KMS-11 (cell line): ENCODE measurements at regions not wholly inside any gene's neighbourhood (a gene's known extent, or its start where the extent isn't known, plus 50 kb on each side); places are given as distances from the start of the nearest gene placed in this dataset.

ENCODE experiments used
- H2AFZ ChIP-seq: fragments of 200-600 bp; sonication (generic); 2 replicates; pipeline ENCODE4 v1.6.1; 2016; ENCODE audit warnings: antibody characterized with exemption, mixed run types, low read depth
- H3K27ac ChIP-seq: fragments of 200-600 bp; sonication (generic); 2 replicates; pipeline ENCODE4 v1.6.1; 2016; ENCODE audit warnings: mild to moderate bottlenecking, mixed run types
- H3K27me3 ChIP-seq: fragments of 200-600 bp; sonication (generic); 2 replicates; pipeline ENCODE4 v1.6.1; 2017; ENCODE audit warnings: mild to moderate bottlenecking, low read depth, mixed run types, moderate library complexity; ENCODE audit not compliant: insufficient read depth
- H3K36me3 ChIP-seq: fragments of 200-600 bp; sonication (generic); 2 replicates; pipeline ENCODE4 v1.6.1; 2017; ENCODE audit warnings: mild to moderate bottlenecking, mixed run types; ENCODE audit not compliant: insufficient read depth
- H3K4me1 ChIP-seq: fragments of 200-600 bp; sonication (generic); 2 replicates; pipeline ENCODE4 v1.6.1; 2016; ENCODE audit warnings: mild to moderate bottlenecking, low read depth, mixed run types; ENCODE audit not compliant: poor library complexity, severe bottlenecking
- H3K4me2 ChIP-seq: fragments of 200-600 bp; sonication (generic); 2 replicates; pipeline ENCODE4 v1.7.0; 2016; ENCODE audit warnings: mild to moderate bottlenecking, mixed run types
- H3K4me3 ChIP-seq: fragments of 200-600 bp; sonication (generic); IDR thresholded peaks from 2 replicates; pipeline ENCODE4 v1.6.1; 2017; ENCODE audit warnings: low read depth, low read length, mixed read lengths; ENCODE audit not compliant: insufficient read depth
- H3K79me2 ChIP-seq: fragments of 200-600 bp; sonication (generic); 2 replicates; pipeline ENCODE4 v1.6.1; 2016; ENCODE audit warnings: low read depth, mixed run types; ENCODE audit not compliant: insufficient read depth
- H3K9ac ChIP-seq: fragments of 200-600 bp; sonication (generic); 2 replicates; pipeline ENCODE4 v1.6.1; 2016; ENCODE audit warnings: mild to moderate bottlenecking, mixed run types
- H4K20me1 ChIP-seq: fragments of 200-600 bp; sonication (generic); 2 replicates; pipeline ENCODE4 v1.6.1; 2016; ENCODE audit warnings: mild to moderate bottlenecking, mixed run types; ENCODE audit not compliant: insufficient read depth
- CTCF ChIP-seq: fragments of 200-600 bp; sonication (generic); conservative IDR thresholded peaks from 2 replicates; pipeline ENCODE4 v1.6.1; 2017; ENCODE audit warnings: low read depth, mild to moderate bottlenecking, antibody characterized with exemption, low read length, moderate library complexity, mixed read lengths

GRCh38 chr14:51342226-51342625, 102.2 kb downstream of the TMX1 start:
- no peak for TF ChIP-seq CTCF
- Histone ChIP-seq H4K20me1 (no peaks in the 10 kb centered on the region), H3K27me3 (no peaks in the 10 kb centered on the region), H3K4me1 (no peaks in the 10 kb centered on the region), H3K4me3 (no peak overlapping the region), H3K9ac (no peak overlapping the region), H3K27ac (no peak overlapping the region), H3K36me3 (no peaks in the 10 kb centered on the region), H3K79me2 (no peaks in the 10 kb centered on the region), H2AFZ (no peak overlapping the region), H3K4me2 (no peak overlapping the region)

- Histone ChIP-seq H4K20me1 (no peaks in the 10 kb centered on the region), H3K27ac (no peak overlapping the region), H3K79me2 (no peaks in the 10 kb centered on the region), H3K4me1 (no peaks in the 10 kb centered on the region), H3K4me3 (no peak overlapping the region), H3K4me2 (no peak overlapping the region), H3K9ac (no peak overlapping the region), H3K36me3 (no peaks in the 10 kb centered on the region), H2AFZ (no peak overlapping the region), H3K27me3 (no peaks in the 10 kb centered on the region)
- TF ChIP-seq CTCF: no peak
Observed at GRCh38 chr14:51351997-51352396, 112.0 kb downstream of the TMX1 start.

- no peaks in the 10 kb centered on the region for H3K27me3 ChIP-seq
- no peak overlapping the region for H3K9ac ChIP-seq
- no peaks in the 10 kb centered on the region for H3K79me2 ChIP-seq
- no peak overlapping the region for H2AFZ ChIP-seq
- no peak overlapping the region for H3K27ac ChIP-seq
- H3K36me3 ChIP-seq: no peaks in the 10 kb centered on the region
- H3K4me3 ChIP-seq: no peak overlapping the region
- H3K4me2 ChIP-seq: no peak overlapping the region
- H3K4me1 ChIP-seq: no peaks in the 10 kb centered on the region
- no peaks in the 10 kb centered on the region for H4K20me1 ChIP-seq
- no peak for TF ChIP-seq CTCF
Observed at GRCh38 chr14:51353901-51354300, 113.9 kb downstream of the TMX1 start.

- H4K20me1 ChIP-seq: no peaks in the 10 kb centered on the region
- H3K27ac ChIP-seq: no peak overlapping the region
- no peak overlapping the region for H3K9ac ChIP-seq
- no peaks in the 10 kb centered on the region for H3K27me3 ChIP-seq
- H3K79me2 ChIP-seq: no peaks in the 10 kb centered on the region
- H3K4me1 ChIP-seq: no peaks in the 10 kb centered on the region
- no peaks in the 10 kb centered on the region for H3K36me3 ChIP-seq
- H3K4me3 ChIP-seq: no peak overlapping the region
- no peak overlapping the region for H3K4me2 ChIP-seq
- H2AFZ ChIP-seq: no peak overlapping the region
- no peak for TF ChIP-seq CTCF
Observed at GRCh38 chr14:51354846-51355245, 114.8 kb downstream of the TMX1 start.

- Histone ChIP-seq H3K79me2 (no peaks in the 10 kb centered on the region), H3K27ac (no peak overlapping the region), H3K36me3 (no peaks in the 10 kb centered on the region), H3K9ac (no peak overlapping the region), H3K4me1 (no peaks in the 10 kb centered on the region), H2AFZ (no peak overlapping the region), H3K27me3 (no peaks in the 10 kb centered on the region), H4K20me1 (no peaks in the 10 kb centered on the region), H3K4me3 (no peak overlapping the region), H3K4me2 (no peak overlapping the region)
- no peak for TF ChIP-seq CTCF
Observed at GRCh38 chr14:51356381-51356780, 116.3 kb downstream of the TMX1 start.
